ENCODE measurements at regions not wholly inside any gene's neighbourhood (a gene's known extent, or its start where the extent isn't known, plus 50 kb on each side); places are given as distances from the start of the nearest gene placed in this dataset.

GRCh38 chr13:88601949-88602348, 930.8 kb downstream of the SLITRK5 start:
- DNase-seq (ENCODE audit: low read depth): no peak

GRCh38 chr13:88602786-88603777, 931.9 kb downstream of the SLITRK5 start:
- no peak for DNase-seq (ENCODE audit: low read depth)

GRCh38 chr13:88617176-88617575, 946.0 kb downstream of the SLITRK5 start:
- no peak for DNase-seq (ENCODE audit: low read depth)

GRCh38 chr13:88622362-88622973, 951.3 kb downstream of the SLITRK5 start:
- peak; percentile 15 for DNase-seq (ENCODE audit: low read depth)

GRCh38 chr13:88623150-88623549, 952.0 kb downstream of the SLITRK5 start:
- no peak for DNase-seq (ENCODE audit: low read depth)

- DNase-seq (ENCODE audit: low read depth): no peak
Observed at GRCh38 chr13:88627071-88627470, 955.9 kb downstream of the SLITRK5 start.

- no peak for DNase-seq (ENCODE audit: low read depth)
Observed at GRCh38 chr13:88628882-88629281, 957.7 kb downstream of the SLITRK5 start.

- DNase-seq (ENCODE audit: low read depth): no peak
Observed at GRCh38 chr13:88637935-88638334, 966.8 kb downstream of the SLITRK5 start.

- no peak for DNase-seq (ENCODE audit: low read depth)
Observed at GRCh38 chr13:88643233-88643632, 972.1 kb downstream of the SLITRK5 start.

- no peak for DNase-seq (ENCODE audit: low read depth)
Observed at GRCh38 chr13:88648598-88649373, 977.6 kb downstream of the SLITRK5 start.

GRCh38 chr13:88649855-88650254, 978.7 kb downstream of the SLITRK5 start:
- DNase-seq (ENCODE audit: low read depth): no peak

GRCh38 chr13:88651531-88651930, 980.4 kb downstream of the SLITRK5 start:
- DNase-seq (ENCODE audit: low read depth): no peak

GRCh38 chr13:88656751-88657150, 985.6 kb downstream of the SLITRK5 start:
- DNase-seq (ENCODE audit: low read depth): no peak

- no peak for DNase-seq (ENCODE audit: low read depth)
Observed at GRCh38 chr13:88670509-88670908, 999.3 kb downstream of the SLITRK5 start.

- no peak for DNase-seq (ENCODE audit: low read depth)
Observed at GRCh38 chr13:88674841-88675240, 1003.7 kb downstream of the SLITRK5 start.

- DNase-seq (ENCODE audit: low read depth): no peak
Observed at GRCh38 chr13:88675347-88675996, 1004.3 kb downstream of the SLITRK5 start.

GRCh38 chr13:88676016-88676415, 1004.8 kb downstream of the SLITRK5 start:
- no peak for DNase-seq (ENCODE audit: low read depth)

GRCh38 chr13:88685459-88685858, 1014.3 kb downstream of the SLITRK5 start:
- no peak for DNase-seq (ENCODE audit: low read depth)

- DNase-seq (ENCODE audit: low read depth): no peak
Observed at GRCh38 chr13:88701551-88701950, 1030.4 kb downstream of the SLITRK5 start.

- DNase-seq (ENCODE audit: low read depth): no peak
Observed at GRCh38 chr13:88704600-88705275, 1033.6 kb downstream of the SLITRK5 start.

- DNase-seq (ENCODE audit: low read depth): no peak
Observed at GRCh38 chr13:88707646-88708045, 1036.5 kb downstream of the SLITRK5 start.

All from activated T-helper 1 cell treated with Interleukin-2 at 50 U/mL for 16 hours (primary cell).